Thoracic aorta (tissue), 2 donors: ENCODE measurements at regions not wholly inside any gene's neighbourhood (a gene's known extent, or its start where the extent isn't known, plus 50 kb on each side); places are given as distances from the start of the nearest gene placed in this dataset.

Source experiments
- ATAC-seq: fragments of 150-250 bp; one replicate; pipeline ENCODE4 v1.8.0; 2017; ENCODE audit warnings: low read depth; ENCODE audit not compliant: insufficient number of reproducible peaks, low FRiP score
- DNase-seq: peaks from one replicate; pipeline ENCODE4 v3.0.0-alpha.2; 2020; ENCODE audit warnings: low spot score
- H3K27ac ChIP-seq, 2 donors: fragments of 200-600 bp; sonication (generic); 1 replicate in 1 of 2; 2 replicates in 1 of 2; pipeline ENCODE4 v1.5.1; 2016; ENCODE audit warnings: mild to moderate bottlenecking in 2 of 2, moderate library complexity in 2 of 2
- H3K27me3 ChIP-seq: fragments of 200-600 bp; sonication (generic); replicated peaks from 2 replicates; pipeline ENCODE4 v1.6.0; 2016; ENCODE audit warnings: mild to moderate bottlenecking; ENCODE audit not compliant: insufficient read depth
- H3K36me3 ChIP-seq: fragments of 200-600 bp; sonication (generic); one replicate; pipeline ENCODE4 v1.5.1; 2016
- H3K4me1 ChIP-seq, 2 donors: fragments of 200-600 bp; sonication (generic); 1 replicate in 1 of 2; 2 replicates in 1 of 2; pipeline versions ENCODE4 v1.5.1 to v1.6.0; 2016; ENCODE audit warnings: low read depth in 2 of 2, mild to moderate bottlenecking in 1 of 2; ENCODE audit not compliant: control insufficient read depth in 1 of 2
- H3K4me3 ChIP-seq: fragments of 200-600 bp; sonication (generic); 2 replicates; pipeline ENCODE4 v1.5.1; 2016; ENCODE audit warnings: mild to moderate bottlenecking
- H3K9me3 ChIP-seq: fragments of 200-600 bp; sonication (generic); 2 replicates; pipeline ENCODE4 v1.5.1; 2016
- CTCF ChIP-seq: fragments of 200-600 bp; sonication (generic); IDR thresholded peaks from one replicate; pipeline ENCODE4 v1.5.1; 2019; ENCODE audit warnings: antibody characterized with exemption

- Histone ChIP-seq H3K27ac (no peak overlapping the region), H3K4me3 (no peak overlapping the region), H3K9me3 (no peaks in the 10 kb centered on the region), H3K36me3 (no peaks in the 10 kb centered on the region), H3K27me3 (no peaks in the 10 kb centered on the region), H3K4me1 (no peaks in the 10 kb centered on the region)
- ATAC-seq (no peak), DNase-seq (no peak)
- TF ChIP-seq CTCF, result no peak
These were observed 204.2 kb upstream of the GPRIN3 start for GRCh38 chr4:89511776-89512175.

GRCh38 chr4:89509708-89510281 lies 202.2 kb upstream of the GPRIN3 start:
- DNase-seq (no peak), ATAC-seq (no peak)
- H3K9me3 ChIP-seq, result no peaks in the 10 kb centered on the region
- H3K27ac ChIP-seq, result no peak overlapping the region
- H3K4me1 ChIP-seq, result no peaks in the 10 kb centered on the region
- H3K36me3 ChIP-seq, result no peaks in the 10 kb centered on the region
- TF ChIP-seq CTCF, result no peak
- H3K27me3 ChIP-seq, result no peaks in the 10 kb centered on the region
- H3K4me3 ChIP-seq, result no peak overlapping the region

DNA sequence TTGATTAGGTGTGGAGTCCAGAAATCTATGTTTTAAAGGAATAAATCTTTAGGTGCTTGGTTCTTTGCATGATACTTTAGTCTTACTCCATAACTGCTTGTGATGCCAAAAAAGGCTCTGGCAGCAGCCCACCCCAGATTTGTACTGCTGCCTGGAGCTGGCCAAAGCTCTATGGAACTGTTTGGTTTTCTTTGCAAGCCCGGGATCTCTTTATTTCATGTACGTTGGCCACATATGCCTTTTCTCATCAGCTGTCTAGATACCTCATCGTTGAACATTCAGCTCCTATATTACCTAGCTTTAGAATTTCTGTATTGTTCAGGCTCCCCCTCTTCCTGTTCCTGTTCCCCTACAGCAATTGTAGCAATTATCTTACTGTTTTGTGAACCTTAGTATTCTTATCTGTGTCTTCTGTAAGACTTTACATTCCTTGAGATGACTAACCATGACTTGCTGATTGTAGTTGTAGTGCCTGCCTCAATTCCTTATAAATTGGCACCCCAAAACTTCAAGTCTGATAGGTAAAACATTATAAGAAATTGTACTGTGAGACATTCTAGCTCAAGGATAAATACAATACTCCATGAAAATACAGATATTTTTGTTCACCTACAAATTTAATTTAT lies 199.4 kb upstream of the GPRIN3 start:
- no peaks in the 10 kb centered on the region for H3K27me3 ChIP-seq
- no peak overlapping the region for H3K27ac ChIP-seq
- no peak for ATAC-seq
- no peak overlapping the region for H3K4me3 ChIP-seq
- H3K36me3 ChIP-seq, result no peaks in the 10 kb centered on the region
- no peaks in the 10 kb centered on the region for H3K9me3 ChIP-seq
- no peak for TF ChIP-seq CTCF
- no peak for DNase-seq
- no peaks in the 10 kb centered on the region for H3K4me1 ChIP-seq

GRCh38 chr4:89502581-89502980 lies 195.0 kb upstream of the GPRIN3 start:
- H3K27ac ChIP-seq, result no peak overlapping the region
- DNase-seq (no peak), ATAC-seq (no peak)
- no peaks in the 10 kb centered on the region for H3K4me1 ChIP-seq
- H3K27me3 ChIP-seq, result no peaks in the 10 kb centered on the region
- no peaks in the 10 kb centered on the region for H3K36me3 ChIP-seq
- no peaks in the 10 kb centered on the region for H3K9me3 ChIP-seq
- H3K4me3 ChIP-seq, result no peak overlapping the region
- no peak for TF ChIP-seq CTCF

DNA sequence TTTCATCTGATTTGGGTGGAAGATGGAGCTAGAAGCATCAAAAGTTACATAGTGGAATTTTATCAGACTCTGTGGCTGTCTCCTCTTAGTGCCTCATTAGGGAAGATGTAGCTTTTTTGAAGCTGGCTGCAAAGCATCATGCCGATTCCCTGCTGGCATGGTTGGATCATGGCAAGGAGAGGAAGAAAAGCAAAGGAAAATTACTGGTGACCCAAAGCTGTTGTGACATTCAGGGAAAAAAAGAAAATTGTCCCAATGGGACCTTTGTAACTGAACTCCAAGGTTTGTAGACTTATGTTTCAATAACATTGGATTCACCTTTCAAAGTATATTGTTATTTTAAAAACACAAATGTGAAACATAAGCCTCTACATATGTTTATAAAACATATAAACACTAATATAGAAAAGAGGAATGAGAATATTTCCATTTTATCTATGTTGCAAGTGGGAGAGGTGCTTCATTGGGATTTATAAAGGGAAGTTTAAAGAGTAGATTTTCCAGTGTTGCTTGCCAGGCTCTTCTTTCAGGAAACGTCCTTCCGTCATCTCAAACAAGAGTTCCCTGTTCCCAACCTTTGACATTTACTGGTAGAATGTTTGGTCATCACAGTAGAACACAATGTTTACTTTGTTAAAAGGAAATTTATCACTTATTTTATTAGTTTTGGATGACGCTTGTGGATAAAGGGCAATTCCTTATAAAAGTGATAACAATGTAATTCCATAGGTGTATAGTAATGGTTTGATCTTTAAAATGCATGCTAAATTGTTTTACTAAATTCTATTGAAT lies 190.1 kb upstream of the GPRIN3 start:
- Histone ChIP-seq H3K36me3 (no peaks in the 10 kb centered on the region), H3K27me3 (no peaks in the 10 kb centered on the region), H3K9me3 (no peaks in the 10 kb centered on the region), H3K4me3 (no peak overlapping the region), H3K27ac (no peak overlapping the region), H3K4me1 (no peaks in the 10 kb centered on the region)
- no peak for TF ChIP-seq CTCF
- DNase-seq (no peak), ATAC-seq (no peak)
